Natural killer cell (primary cell): ENCODE measurements at regions not wholly inside any gene's neighbourhood (a gene's known extent, or its start where the extent isn't known, plus 50 kb on each side); places are given as distances from the start of the nearest gene placed in this dataset.

Source experiments
- ATAC-seq, 3 donors: fragments of 150-1000 bp in 2 of 3; fragments of 200-7000 bp in 1 of 3; cut with Tn5 transposase; 1 replicate in 1 of 3; 2 replicates in 2 of 3; pipeline ENCODE4 v1.10.0; 2021; ENCODE audit warnings: mild to moderate bottlenecking in 2 of 3, moderate library complexity in 2 of 3
- DNase-seq, 2 donors: peaks; one replicate each; pipeline versions ENCODE4 v3.0.0 to v3.0.0-alpha.2; 2013 to 2021; ENCODE audit warnings: mixed read lengths in 1 of 2
- H3K27ac ChIP-seq: one replicate; pipeline ENCODE4 v1.5.1; 2013; ENCODE audit warnings: mild to moderate bottlenecking, low read length
- H3K27me3 ChIP-seq: one replicate; pipeline ENCODE4 v1.6.1; 2013; ENCODE audit warnings: low read length; ENCODE audit not compliant: control insufficient read depth, insufficient read depth
- H3K36me3 ChIP-seq: one replicate; pipeline ENCODE4 v1.6.1; 2013; ENCODE audit warnings: low read length; ENCODE audit not compliant: control insufficient read depth, insufficient read depth
- H3K4me1 ChIP-seq: one replicate; pipeline ENCODE4 v1.6.1; 2013; ENCODE audit warnings: low read length; ENCODE audit not compliant: control insufficient read depth, insufficient read depth
- H3K4me3 ChIP-seq: one replicate; pipeline ENCODE4 v1.5.1; 2013; ENCODE audit warnings: low read length
- H3K9me3 ChIP-seq: one replicate; pipeline ENCODE4 v1.6.1; 2013; ENCODE audit warnings: low read length; ENCODE audit not compliant: control insufficient read depth, insufficient read depth
- H3K27ac Mint-ChIP-seq, 2 donors: one replicate each; pipeline ENCODE4 v1.8.0; 2022; ENCODE audit warnings: mild to moderate bottlenecking in 2 of 2, mixed read lengths in 2 of 2, moderate library complexity in 1 of 2
- H3K27me3 Mint-ChIP-seq, 2 donors: one replicate each; pipeline ENCODE4 v1.8.0; 2022; ENCODE audit warnings: low read depth in 2 of 2, mixed read lengths in 2 of 2
- H3K36me3 Mint-ChIP-seq: one replicate; pipeline ENCODE4 v1.8.0; 2022; ENCODE audit warnings: mixed read lengths
- H3K4me1 Mint-ChIP-seq, 2 donors: one replicate each; pipeline ENCODE4 v1.8.0; 2022; ENCODE audit warnings: mixed read lengths in 2 of 2
- H3K4me3 Mint-ChIP-seq: one replicate; pipeline ENCODE4 v1.8.0; 2022; ENCODE audit warnings: mild to moderate bottlenecking, moderate library complexity, mixed read lengths
- H3K9me3 Mint-ChIP-seq, 2 donors: one replicate each; pipeline ENCODE4 v1.8.0; 2022; ENCODE audit warnings: mixed read lengths in 2 of 2
- whole genome bisulfite sequencing: methylation state at CpG from one replicate; pipeline ENCODE4 v1.1.7; 2013; ENCODE audit warnings: missing lambda C conversion rate; ENCODE audit not compliant: insufficient coverage; 5-methylcytosine and 5-hydroxymethylcytosine counted together
- intact Hi-C: fragments of 100-400 bp; cut with micrococcal nuclease; formaldehyde crosslinking; loops from one replicate; pipeline ENCODE4 v1.14.2; 2022
- TF ChIP-seq, protein P1 (sequence below): fragments of 200-600 bp; IDR thresholded peaks from one replicate; pipeline ENCODE4 v1.8.0; 2022; ENCODE audit warnings: antibody characterized with exemption

DNA sequence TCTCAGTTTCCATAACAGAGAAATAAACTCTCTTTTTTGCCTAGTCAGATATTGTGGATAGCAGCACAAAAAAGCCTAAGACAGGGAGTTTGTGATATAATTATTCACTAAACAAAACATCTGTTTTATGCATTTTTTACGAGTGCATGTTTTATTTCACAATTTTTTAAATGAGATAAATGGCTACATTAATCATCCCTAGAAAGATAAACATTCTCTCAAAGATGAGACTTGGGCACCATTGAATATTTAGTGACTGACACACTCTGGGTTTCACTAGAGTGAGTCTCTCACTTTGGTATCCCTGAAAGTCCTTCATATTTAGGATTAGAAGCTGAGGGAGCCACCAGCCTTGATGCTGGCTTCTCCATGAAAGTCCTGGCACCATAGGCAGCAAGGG is 74.3 kb upstream of the LRCH1 start:
- no peaks in the 10 kb centered on the region for H3K36me3 ChIP-seq
- H3K9me3 ChIP-seq, result peaks cover 5% of the 10 kb centered on the region
- intact Hi-C loops, result no loop called here
- H3K4me3 Mint-ChIP-seq, result no peak overlapping the region
- H3K4me1 Mint-ChIP-seq, result no peaks in the 10 kb centered on the region
- H3K36me3 Mint-ChIP-seq, result no peaks in the 10 kb centered on the region
- H3K27ac Mint-ChIP-seq, result no peak overlapping the region
- no peak overlapping the region for H3K27ac ChIP-seq
- TF ChIP-seq, protein P1, sequence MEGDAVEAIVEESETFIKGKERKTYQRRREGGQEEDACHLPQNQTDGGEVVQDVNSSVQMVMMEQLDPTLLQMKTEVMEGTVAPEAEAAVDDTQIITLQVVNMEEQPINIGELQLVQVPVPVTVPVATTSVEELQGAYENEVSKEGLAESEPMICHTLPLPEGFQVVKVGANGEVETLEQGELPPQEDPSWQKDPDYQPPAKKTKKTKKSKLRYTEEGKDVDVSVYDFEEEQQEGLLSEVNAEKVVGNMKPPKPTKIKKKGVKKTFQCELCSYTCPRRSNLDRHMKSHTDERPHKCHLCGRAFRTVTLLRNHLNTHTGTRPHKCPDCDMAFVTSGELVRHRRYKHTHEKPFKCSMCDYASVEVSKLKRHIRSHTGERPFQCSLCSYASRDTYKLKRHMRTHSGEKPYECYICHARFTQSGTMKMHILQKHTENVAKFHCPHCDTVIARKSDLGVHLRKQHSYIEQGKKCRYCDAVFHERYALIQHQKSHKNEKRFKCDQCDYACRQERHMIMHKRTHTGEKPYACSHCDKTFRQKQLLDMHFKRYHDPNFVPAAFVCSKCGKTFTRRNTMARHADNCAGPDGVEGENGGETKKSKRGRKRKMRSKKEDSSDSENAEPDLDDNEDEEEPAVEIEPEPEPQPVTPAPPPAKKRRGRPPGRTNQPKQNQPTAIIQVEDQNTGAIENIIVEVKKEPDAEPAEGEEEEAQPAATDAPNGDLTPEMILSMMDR, result no peak
- peaks cover 4 to 15% of the 10 kb centered on the region in 2 donors for H3K27me3 Mint-ChIP-seq
- no CpG with 5 or more reads among the region's 1 CpG for WGBS
- H3K4me3 ChIP-seq, result no peak overlapping the region
- ATAC-seq (no peak), DNase-seq (no peak)
- H3K27me3 ChIP-seq, result no peaks in the 10 kb centered on the region
- H3K9me3 Mint-ChIP-seq, result peaks cover 0 to 6% of the 10 kb centered on the region in 2 donors
- H3K4me1 ChIP-seq, result no peaks in the 10 kb centered on the region

DNA sequence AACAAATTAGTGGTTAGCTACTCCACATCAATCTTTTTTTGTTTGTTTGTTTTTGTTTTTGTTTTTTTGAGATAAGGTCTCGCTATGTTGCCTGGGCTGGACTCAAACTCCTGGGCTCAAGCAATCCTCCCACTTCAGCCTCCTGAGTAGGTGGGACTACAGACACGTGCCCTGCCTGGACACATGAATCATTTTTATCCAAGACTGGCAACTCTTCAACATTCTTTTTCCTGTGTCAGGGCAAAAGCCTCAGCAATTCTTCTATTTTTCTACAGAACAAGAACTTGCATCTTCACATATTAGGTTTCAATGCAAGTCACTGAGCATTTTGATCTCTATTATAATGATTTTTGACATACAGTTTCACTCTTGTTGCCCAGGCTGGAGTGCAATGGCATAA is 76.8 kb upstream of the LRCH1 start:
- H3K4me1 ChIP-seq, result no peaks in the 10 kb centered on the region
- Mint-ChIP-seq H3K27ac (no peak overlapping the region), H3K36me3 (no peaks in the 10 kb centered on the region), H3K27me3 (peaks cover 0 to 12% of the 10 kb centered on the region in 2 donors), H3K4me1 (no peaks in the 10 kb centered on the region), H3K4me3 (no peak overlapping the region), H3K9me3 (no peaks in the 10 kb centered on the region)
- 77% methylated on average over 2 of the region's 2 CpGs for WGBS
- H3K9me3 ChIP-seq, result no peaks in the 10 kb centered on the region
- no peak for ATAC-seq
- DNase-seq, result no peak
- H3K36me3 ChIP-seq, result no peaks in the 10 kb centered on the region
- H3K27me3 ChIP-seq, result no peaks in the 10 kb centered on the region
- intact Hi-C loops, result no loop called here
- no peak overlapping the region for H3K4me3 ChIP-seq
- TF ChIP-seq, protein P1, result no peak
- H3K27ac ChIP-seq, result no peak overlapping the region

DNA sequence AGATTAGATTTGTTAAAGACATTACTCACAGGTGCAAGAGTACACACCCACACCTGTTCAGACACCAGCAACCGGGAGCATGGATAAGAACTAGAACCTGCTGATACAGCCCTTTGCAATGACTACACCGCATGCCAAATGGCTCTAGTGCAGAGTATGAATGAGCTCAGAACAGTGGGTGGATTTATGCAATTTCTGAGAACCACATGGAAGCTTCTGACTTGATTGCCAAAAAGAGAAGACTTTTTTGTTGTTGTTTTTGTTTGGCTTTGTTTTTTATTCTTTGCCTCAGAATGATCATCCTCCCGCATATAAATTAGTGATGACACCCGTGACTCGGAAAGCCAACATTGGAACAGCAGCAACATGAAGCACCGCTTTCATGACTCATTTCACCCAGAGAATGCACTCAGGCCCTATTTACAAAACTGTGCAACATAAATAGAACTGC is 77.4 kb upstream of the LRCH1 start:
- no peaks in the 10 kb centered on the region for H3K4me1 Mint-ChIP-seq
- H3K27ac ChIP-seq, result no peak overlapping the region
- ATAC-seq (no peak), DNase-seq (no peak)
- H3K27me3 Mint-ChIP-seq, result peaks cover 0 to 9% of the 10 kb centered on the region in 2 donors
- TF ChIP-seq, protein P1, result no peak
- H3K4me3 Mint-ChIP-seq, result no peak overlapping the region
- no peaks in the 10 kb centered on the region for H3K4me1 ChIP-seq
- no peaks in the 10 kb centered on the region for H3K36me3 Mint-ChIP-seq
- H3K4me3 ChIP-seq, result no peak overlapping the region
- no peaks in the 10 kb centered on the region for H3K9me3 Mint-ChIP-seq
- no peaks in the 10 kb centered on the region for H3K27me3 ChIP-seq
- intact Hi-C loops, result no loop called here
- H3K9me3 ChIP-seq, result no peaks in the 10 kb centered on the region
- H3K27ac Mint-ChIP-seq, result no peak overlapping the region
- no peaks in the 10 kb centered on the region for H3K36me3 ChIP-seq
- WGBS, result 96% methylated on average over 6 of the region's 6 CpGs

DNA sequence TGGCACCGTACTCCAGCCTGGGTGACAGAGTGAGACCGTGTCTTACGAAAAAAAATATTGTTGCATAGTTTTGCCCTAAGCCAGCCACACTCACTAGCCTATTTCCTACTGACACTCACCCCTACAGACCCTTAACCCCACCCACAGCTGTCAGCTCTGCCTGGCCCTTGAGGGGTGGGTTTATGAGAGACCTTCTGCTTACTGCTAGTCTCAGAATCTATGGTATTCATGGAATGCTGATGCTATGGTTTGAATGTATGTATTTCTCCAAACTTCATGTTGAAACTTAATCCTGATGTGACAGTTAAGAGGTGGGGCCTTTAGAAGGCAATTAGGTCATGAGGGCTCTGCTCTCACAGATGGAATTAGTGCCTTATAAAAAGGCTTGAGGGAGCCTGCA is 79.2 kb upstream of the LRCH1 start:
- intact Hi-C loops, result no loop called here
- ATAC-seq (no peak), DNase-seq (no peak)
- Mint-ChIP-seq H3K4me1 (no peaks in the 10 kb centered on the region), H3K9me3 (no peaks in the 10 kb centered on the region), H3K4me3 (no peak overlapping the region), H3K27ac (no peak overlapping the region), H3K36me3 (no peaks in the 10 kb centered on the region), H3K27me3 (peaks cover 0 to 9% of the 10 kb centered on the region in 2 donors)
- H3K27me3 ChIP-seq, result no peaks in the 10 kb centered on the region
- H3K4me1 ChIP-seq, result no peaks in the 10 kb centered on the region
- H3K9me3 ChIP-seq, result no peaks in the 10 kb centered on the region
- no peak overlapping the region for H3K27ac ChIP-seq
- 84% methylated on average over 3 of the region's 3 CpGs for WGBS
- TF ChIP-seq, protein P1, result no peak
- no peak overlapping the region for H3K4me3 ChIP-seq
- no peaks in the 10 kb centered on the region for H3K36me3 ChIP-seq
